Kidney (tissue), 13 donors: ENCODE measurements at regions not wholly inside any gene's neighbourhood (a gene's known extent, or its start where the extent isn't known, plus 50 kb on each side); places are given as distances from the start of the nearest gene placed in this dataset.

Experiments used
- DNase-seq, 5 donors: peaks; one replicate each; pipeline ENCODE4 v3.0.0-alpha.2; 2013 to 2020
- FAIRE-seq: peaks from 2 replicates; lab custom pipeline; 2012; peaks lifted over from hg19 to GRCh38; lab: Jason Lieb, UNC
- H3K27ac ChIP-seq, 2 donors: one replicate each; pipeline ENCODE4 v1.7.0; 2013; ENCODE audit warnings: low read depth in 2 of 2, low read length in 2 of 2, inconsistent platforms in 1 of 2
- H3K27me3 ChIP-seq: one replicate; pipeline ENCODE4 v1.7.1; 2013; ENCODE audit warnings: low read length, inconsistent platforms; ENCODE audit not compliant: control insufficient read depth, insufficient read depth
- H3K36me3 ChIP-seq, 3 donors: one replicate each; pipeline versions ENCODE4 v1.7.0 to v1.7.1; 2013; ENCODE audit warnings: low read length in 3 of 3, control low read depth in 1 of 3, inconsistent platforms in 1 of 3; ENCODE audit not compliant: insufficient read depth in 3 of 3, control insufficient read depth in 2 of 3
- H3K4me1 ChIP-seq, 3 donors: one replicate each; pipeline versions ENCODE4 v1.7.0 to v1.7.1; 2013; ENCODE audit warnings: low read length in 3 of 3, inconsistent platforms in 1 of 3, low read depth in 1 of 3; ENCODE audit not compliant: control insufficient read depth in 2 of 3, insufficient read depth in 2 of 3
- H3K4me3 ChIP-seq, 3 donors: one replicate each; pipeline versions ENCODE4 v1.7.0 to v1.8.1; 2013; ENCODE audit warnings: low read length in 3 of 3, control low read depth in 1 of 3, inconsistent platforms in 1 of 3
- H3K9ac ChIP-seq, 3 donors: one replicate each; pipeline versions ENCODE4 v1.7.0 to v1.7.1; 2013; ENCODE audit warnings: low read length in 3 of 3, control low read depth in 1 of 3, inconsistent platforms in 1 of 3
- H3K9me3 ChIP-seq, 3 donors: one replicate each; pipeline versions ENCODE4 v1.7.0 to v1.7.1; 2013; ENCODE audit warnings: low read length in 3 of 3, control low read depth in 1 of 3, inconsistent platforms in 1 of 3; ENCODE audit not compliant: control insufficient read depth in 2 of 3, insufficient read depth in 1 of 3
- intact Hi-C: fragments of 100-400 bp; cut with DNase I; formaldehyde crosslinking; loops from one replicate; pipeline ENCODE4 v1.11.1; 2022
- TF ChIP-seq, protein P1 (sequence below): IDR thresholded peaks from 3 replicates; pipeline ENCODE4 v1.5.1; 2012; ENCODE audit warnings: mild to moderate bottlenecking, moderate library complexity, borderline replicate concordance; ENCODE audit not compliant: insufficient read depth; ENCODE audit errors: extremely low read depth
- donor health status: control.
- donor health status: control.
- donor health status: control.
- donor health status: control.
- donor health status: control.
- donor health status: DM: yes; HTN: yes; CAD: no.
- donor health status: Normal renal cell carcinoma (clear cell type).

DNA sequence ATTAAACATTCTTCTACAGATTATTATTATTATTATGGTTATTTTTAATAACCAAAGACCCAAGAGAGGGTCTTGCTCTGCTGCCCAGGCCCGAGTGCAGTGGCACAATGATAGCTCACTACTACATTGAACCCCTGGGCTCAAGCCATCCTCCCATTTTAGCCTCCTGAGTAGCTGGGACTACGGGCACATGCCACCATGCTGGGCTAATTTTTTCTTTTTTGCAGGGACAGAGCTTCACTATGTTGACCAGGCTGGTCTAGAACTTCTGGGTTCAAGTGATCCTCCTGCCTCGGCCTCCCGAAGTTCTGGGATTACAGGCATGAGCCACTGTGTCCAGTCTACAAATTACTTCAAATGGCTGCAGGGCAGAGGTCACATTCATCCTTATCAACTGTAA, 179.8 kb downstream of the KCNRG start:
- TF ChIP-seq, protein P1, sequence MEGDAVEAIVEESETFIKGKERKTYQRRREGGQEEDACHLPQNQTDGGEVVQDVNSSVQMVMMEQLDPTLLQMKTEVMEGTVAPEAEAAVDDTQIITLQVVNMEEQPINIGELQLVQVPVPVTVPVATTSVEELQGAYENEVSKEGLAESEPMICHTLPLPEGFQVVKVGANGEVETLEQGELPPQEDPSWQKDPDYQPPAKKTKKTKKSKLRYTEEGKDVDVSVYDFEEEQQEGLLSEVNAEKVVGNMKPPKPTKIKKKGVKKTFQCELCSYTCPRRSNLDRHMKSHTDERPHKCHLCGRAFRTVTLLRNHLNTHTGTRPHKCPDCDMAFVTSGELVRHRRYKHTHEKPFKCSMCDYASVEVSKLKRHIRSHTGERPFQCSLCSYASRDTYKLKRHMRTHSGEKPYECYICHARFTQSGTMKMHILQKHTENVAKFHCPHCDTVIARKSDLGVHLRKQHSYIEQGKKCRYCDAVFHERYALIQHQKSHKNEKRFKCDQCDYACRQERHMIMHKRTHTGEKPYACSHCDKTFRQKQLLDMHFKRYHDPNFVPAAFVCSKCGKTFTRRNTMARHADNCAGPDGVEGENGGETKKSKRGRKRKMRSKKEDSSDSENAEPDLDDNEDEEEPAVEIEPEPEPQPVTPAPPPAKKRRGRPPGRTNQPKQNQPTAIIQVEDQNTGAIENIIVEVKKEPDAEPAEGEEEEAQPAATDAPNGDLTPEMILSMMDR = no peak
- no peak overlapping the region for H3K9ac ChIP-seq

DNA sequence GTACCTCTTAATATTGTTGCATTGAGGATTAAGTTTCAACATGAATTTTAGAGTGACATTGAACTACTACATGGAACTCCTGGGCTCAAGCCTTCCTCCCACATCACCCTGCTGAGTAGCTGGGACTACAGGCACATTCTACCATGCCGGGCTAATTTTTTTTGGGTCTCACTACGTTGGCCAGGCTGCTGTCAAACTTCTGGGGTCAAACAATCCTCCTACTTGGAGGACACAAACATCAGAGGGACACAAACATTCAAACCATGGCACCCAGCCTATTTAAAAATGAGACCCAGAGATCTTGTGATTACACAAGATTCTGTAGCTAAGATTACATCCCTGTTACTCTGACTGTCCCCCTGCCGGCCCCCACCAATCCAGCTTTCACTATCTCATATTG, 180.9 kb downstream of the KCNRG start:
- TF ChIP-seq, protein P1 = no peak
- Histone ChIP-seq H3K4me3 (no peak overlapping the region), H3K36me3 (no peaks in the 10 kb centered on the region)

More for the DNA sequence above, 179.8 kb downstream of the KCNRG start:
- intact Hi-C loops = no loop called here
- FAIRE-seq (no peak), DNase-seq (no peak)
- H3K27me3 ChIP-seq = no peaks in the 10 kb centered on the region
- no peaks in the 10 kb centered on the region for H3K36me3 ChIP-seq
- no peak overlapping the region for H3K27ac ChIP-seq
- peaks cover 0 to 2% (median 0%) of the 10 kb centered on the region in 3 donors for H3K4me1 ChIP-seq
- H3K9me3 ChIP-seq = no peaks in the 10 kb centered on the region
- no peak overlapping the region for H3K4me3 ChIP-seq

DNA sequence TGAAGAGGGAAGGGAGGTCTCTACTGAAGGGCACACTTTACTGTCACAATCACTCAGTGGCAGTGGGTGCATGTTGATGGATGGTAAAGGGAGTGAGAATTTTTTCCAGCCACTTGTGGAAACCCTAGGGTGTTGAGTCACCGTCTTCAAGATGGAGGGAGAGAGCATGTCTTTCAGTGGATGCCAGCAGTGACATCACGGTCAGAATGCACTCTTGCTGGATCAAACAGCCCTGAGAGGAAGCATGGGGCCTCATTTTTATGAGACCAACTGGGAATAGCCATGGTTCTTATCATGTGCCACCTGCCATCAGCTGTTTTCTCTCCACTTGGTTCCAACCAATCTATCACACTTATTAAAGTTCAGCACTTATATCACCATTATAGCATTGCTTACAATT, 182.5 kb downstream of the KCNRG start:
- intact Hi-C loops = no loop called here
- no peaks in the 10 kb centered on the region for H3K36me3 ChIP-seq
- DNase-seq (no peak), FAIRE-seq (no peak)
- H3K4me1 ChIP-seq = peaks cover 0 to 4% (median 4%) of the 10 kb centered on the region in 3 donors
- H3K27ac ChIP-seq = no peak overlapping the region
- H3K27me3 ChIP-seq = no peaks in the 10 kb centered on the region
- H3K4me3 ChIP-seq = no peak overlapping the region
- H3K9me3 ChIP-seq = no peaks in the 10 kb centered on the region
- no peak overlapping the region for H3K9ac ChIP-seq
- TF ChIP-seq, protein P1 = no peak

More for the DNA sequence above, 180.9 kb downstream of the KCNRG start:
- H3K9me3 ChIP-seq = no peaks in the 10 kb centered on the region
- DNase-seq (no peak), FAIRE-seq (no peak)
- H3K27ac ChIP-seq = no peak overlapping the region
- H3K4me1 ChIP-seq = peaks cover 0 to 4% (median 4%) of the 10 kb centered on the region in 3 donors
- H3K9ac ChIP-seq = no peak overlapping the region
- H3K27me3 ChIP-seq = no peaks in the 10 kb centered on the region
- intact Hi-C loops = no loop called here

DNA sequence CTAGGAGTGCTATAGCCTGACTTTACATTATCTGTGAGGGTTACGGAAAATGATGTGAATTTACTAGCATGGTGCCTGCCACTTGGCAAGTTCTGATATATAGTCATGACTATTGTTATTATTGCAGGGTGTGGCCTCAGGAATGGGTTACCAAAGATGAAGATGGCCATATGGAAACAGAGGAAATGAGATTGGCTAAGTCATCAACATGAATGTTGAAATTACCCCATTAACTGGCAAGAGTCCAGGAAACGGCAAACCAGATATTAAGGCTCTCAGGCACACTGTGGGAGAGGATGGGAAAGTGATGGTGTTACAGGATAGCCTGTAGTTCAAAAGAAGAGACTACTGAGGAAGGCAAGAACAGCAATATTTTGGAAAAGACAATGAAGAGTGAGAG, 183.3 kb downstream of the KCNRG start:
- no peaks in the 10 kb centered on the region for H3K27me3 ChIP-seq
- H3K4me1 ChIP-seq = peaks cover 0 to 4% (median 4%) of the 10 kb centered on the region in 3 donors
- no peak overlapping the region for H3K4me3 ChIP-seq
- FAIRE-seq = no peak
- intact Hi-C loops = no loop called here
- H3K36me3 ChIP-seq = no peaks in the 10 kb centered on the region
- H3K9me3 ChIP-seq = no peaks in the 10 kb centered on the region
- no peak for DNase-seq
- H3K9ac ChIP-seq = no peak overlapping the region
- TF ChIP-seq, protein P1 = no peak
- no peak overlapping the region for H3K27ac ChIP-seq
